IPS DF 19.7 (cell line): ENCODE measurements at regions not wholly inside any gene's neighbourhood (a gene's known extent, or its start where the extent isn't known, plus 50 kb on each side); places are given as distances from the start of the nearest gene placed in this dataset.

ENCODE experiments used
- DNase-seq: peaks from one replicate; pipeline ENCODE4 v3.0.0-alpha.2; 2013; ENCODE audit warnings: low read depth, low spot score

GRCh38 chr6:112796712-112797111 lies 449.6 kb downstream of the RFPL4B start:
- DNase-seq, result no peak

DNA sequence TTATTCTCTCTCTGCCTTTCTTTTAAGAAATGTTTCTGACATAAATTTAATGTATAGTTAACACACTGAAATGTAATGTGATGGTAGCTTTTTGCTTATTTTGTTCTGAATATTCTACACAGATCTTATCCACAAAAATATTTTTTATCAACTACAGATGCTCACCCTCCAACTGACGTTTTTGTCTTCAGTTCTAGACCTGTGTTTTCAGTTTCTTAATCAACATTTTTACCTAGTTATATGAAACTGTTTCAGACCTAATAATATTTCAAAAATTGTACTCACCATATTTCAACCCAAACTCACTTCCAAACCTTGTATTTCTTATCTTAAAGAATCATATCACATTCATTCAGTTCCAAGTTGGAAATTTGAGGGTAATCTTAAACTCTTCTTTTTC lies 452.8 kb downstream of the RFPL4B start:
- DNase-seq, result no peak

- no peak for DNase-seq
Measured at GRCh38 chr6:112800439-112800838, 453.3 kb downstream of the RFPL4B start.

DNA sequence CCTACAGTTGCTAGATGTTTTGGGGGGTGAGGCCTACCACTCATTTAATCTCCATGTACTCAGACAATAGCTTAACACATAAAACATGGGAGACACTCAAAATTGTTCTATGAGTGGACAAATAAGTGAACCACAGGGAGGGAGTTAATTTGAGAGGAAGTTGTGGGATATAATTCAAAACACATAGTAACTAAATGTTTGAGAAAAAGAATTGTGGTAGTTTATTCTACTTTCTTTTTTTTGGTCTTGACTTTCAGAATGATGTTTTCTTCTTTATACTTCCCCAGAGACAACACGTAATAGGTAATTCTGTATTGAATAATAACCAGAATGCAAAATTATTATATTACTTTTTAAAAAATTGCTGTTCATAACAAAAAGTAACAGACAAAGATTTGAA lies 453.8 kb downstream of the RFPL4B start:
- no peak for DNase-seq

GRCh38 chr6:112801468-112802080 lies 454.4 kb downstream of the RFPL4B start:
- no peak for DNase-seq

GRCh38 chr6:112802144-112802543 lies 455.0 kb downstream of the RFPL4B start:
- DNase-seq, result no peak

- no peak for DNase-seq
Measured at GRCh38 chr6:112804638-112805330, 457.7 kb downstream of the RFPL4B start.

DNA sequence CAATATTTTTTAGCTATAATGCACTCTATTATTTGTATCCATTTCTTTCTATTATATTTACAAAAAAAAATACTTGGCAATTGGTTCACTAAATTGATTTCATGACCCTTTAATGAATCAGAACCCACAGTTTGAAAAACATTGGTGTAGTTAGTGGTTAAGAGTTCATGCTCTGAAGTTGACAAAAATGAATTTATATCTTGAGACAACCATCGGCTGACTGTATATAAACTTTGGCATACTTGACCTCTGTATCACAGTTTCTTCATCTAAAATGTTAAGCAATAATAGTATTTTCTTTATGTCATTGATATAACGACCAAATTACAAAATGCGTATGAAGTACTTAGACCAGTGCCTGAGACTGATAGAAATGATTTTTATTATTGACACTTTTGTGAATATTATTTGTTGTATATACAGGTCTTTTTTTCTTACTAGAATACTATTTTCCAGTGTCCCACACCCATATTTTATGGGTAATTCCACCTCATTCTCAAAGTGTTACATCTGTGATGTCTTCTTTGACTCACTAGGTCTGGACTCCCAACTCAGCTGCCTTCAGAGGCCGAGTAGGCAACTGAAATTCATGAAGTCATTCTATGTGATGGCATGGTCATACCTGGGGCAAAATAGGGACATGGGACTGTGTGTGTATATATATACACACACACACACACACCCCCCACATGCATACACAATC lies 459.2 kb downstream of the RFPL4B start:
- no peak for DNase-seq

DNA sequence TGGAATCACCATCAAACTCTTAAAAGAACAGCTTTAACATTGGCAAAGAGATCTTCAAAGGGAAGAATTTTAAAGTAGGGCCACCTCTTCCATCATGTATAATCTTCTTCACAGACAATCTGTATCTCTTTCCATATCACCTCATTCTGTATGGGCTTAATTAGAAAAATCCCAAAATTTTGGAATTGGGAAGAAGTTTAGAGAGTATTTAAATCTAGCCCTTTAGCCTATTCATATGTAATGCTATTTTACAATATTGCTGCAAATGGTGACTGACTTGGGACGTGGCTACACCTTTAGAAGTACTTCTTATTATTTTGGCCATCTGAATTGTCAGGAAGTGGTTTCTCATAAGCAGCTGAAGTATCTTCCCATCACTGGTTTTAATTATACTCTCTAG lies 474.3 kb downstream of the RFPL4B start:
- DNase-seq, result no peak

DNA sequence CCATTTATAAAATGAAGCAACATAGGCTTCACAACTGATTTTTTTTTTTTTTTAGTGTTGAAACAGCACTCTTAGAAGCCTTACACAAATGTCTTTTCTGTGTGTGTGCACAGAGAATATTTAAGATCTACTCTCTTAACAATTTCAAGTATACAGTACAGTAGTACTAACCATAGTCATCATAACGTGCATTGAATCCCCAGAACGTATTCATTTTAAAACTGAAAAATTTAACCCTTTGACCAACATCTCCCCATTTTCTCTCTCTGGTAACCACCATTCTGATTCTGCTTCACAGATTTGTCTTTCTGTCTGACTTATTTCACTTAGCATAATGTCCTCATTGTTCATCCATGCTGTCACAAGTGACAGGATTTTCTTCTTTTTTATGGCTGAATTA lies 475.6 kb downstream of the RFPL4B start:
- DNase-seq, result no peak

DNA sequence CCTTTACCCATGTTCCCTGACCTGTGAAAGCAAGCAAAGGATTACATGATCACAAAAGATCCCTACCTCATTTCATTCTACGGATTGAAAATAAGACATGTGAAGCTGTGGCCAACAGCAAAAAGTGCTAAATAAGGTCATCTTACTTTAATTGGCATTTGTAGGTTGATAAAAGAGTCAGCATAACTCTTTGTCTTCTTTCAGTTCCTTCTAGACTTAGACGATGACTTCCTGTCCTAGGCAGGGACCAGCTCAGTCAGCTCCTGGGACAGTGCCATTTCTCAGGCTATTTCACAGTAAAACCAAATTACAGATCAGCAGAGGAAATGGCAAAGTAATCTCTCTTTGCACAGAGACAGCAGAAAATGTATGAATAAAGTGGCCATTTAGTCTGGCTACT lies 480.7 kb downstream of the RFPL4B start:
- DNase-seq, result no peak

DNA sequence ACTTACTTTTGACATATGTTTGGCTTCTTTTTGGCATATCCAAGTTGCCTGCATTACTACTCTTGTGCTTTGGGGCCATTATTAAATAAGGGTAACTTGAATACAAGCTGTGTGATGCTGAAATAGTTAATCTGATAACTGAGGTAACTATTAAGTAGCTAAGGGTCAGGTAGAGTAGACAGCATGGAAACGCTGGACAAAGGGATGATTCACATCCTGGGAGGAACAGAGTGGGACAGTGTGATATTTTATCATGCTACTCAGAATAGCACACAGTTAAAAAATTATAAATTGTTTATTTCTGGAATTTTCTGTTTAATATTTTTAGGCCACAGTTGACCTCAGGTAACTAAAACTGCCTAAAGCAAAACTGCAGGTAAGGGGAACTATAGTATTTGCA lies 483.9 kb downstream of the RFPL4B start:
- DNase-seq, result no peak

GRCh38 chr6:112833581-112834131 lies 486.5 kb downstream of the RFPL4B start:
- no peak for DNase-seq

- DNase-seq, result no peak
Measured at GRCh38 chr6:112835078-112835477, 487.9 kb downstream of the RFPL4B start.

DNA sequence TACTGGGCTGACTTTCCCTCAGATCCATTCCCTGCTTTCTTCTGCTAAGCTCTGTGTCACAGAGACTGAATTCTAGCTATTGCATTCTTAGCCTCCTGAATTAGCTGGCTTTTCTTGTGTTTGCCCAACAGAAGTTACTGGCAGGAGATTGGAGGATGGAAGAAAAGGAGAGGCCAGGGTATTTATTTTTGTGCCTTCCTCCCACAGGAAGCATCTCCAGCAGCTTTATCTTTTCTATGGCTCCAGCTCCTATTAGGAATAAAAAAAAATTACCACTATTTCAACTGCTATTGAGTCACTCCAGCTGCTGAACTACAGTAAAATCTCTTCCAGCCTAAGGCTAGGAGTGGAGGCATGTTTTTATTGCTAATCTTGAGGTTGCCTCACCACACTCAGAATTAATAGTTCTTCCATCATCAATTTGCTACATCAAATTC lies 492.4 kb downstream of the RFPL4B start:
- DNase-seq, result no peak

DNA sequence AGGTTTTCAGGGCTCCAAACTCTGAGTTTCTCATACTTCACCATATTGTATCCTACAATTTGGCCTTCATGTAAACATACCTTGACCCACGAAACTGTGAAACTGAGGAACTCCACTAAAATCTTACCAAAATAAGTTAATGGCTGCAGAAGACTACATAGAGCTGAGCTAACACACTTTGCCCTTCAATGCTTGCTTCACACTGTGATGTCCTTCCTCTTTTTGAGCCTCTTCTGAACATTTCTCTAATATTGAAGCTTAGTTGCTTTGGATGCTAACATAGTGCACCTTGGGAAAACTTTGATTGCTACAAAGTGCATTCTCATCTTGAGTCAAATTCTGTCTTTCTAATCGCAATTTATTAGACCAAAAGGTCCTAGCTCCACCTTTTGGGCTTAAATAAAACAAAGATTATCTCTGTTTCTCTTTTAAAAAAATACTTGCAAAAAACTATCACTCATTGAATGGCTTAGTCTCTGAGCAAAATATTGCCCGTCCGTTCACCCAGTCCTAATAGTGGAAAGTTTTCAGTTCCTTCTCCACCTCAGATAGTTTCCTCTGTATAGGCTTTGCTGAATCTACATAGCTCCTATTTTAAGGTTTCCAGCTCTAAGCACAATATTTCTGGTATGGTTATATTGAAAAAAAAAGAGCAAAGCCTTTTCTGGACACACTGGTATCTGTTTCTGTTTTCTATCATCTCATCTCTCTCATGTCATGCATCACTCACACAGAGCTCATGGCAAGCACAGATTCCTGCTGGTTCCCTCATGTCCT lies 494.6 kb downstream of the RFPL4B start:
- no peak for DNase-seq

GRCh38 chr6:112842330-112842685 lies 495.2 kb downstream of the RFPL4B start:
- DNase-seq, result no peak

DNA sequence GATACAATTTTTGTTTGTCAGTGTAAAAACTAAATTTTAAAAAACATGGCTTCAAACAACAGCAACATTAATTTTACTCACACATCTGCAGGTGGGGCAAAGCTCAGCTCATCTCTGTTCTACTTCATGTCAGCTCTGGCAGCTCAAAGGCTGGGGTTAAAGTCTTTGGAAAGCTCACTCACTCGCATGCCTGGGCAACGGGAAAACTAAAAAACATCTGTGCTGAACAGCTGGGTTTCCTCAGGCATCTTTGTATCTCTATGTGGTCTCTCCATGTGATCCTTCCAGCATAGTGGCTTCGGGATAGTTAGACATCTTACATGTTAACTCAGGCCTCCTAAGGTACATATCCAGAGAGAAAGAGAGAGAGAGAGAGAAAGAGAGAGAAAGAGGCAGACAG lies 499.6 kb downstream of the RFPL4B start:
- DNase-seq, result no peak

GRCh38 chr6:112851146-112851545 lies 504.0 kb downstream of the RFPL4B start:
- no peak for DNase-seq

GRCh38 chr6:112853162-112853561 lies 506.0 kb downstream of the RFPL4B start:
- no peak for DNase-seq

DNA sequence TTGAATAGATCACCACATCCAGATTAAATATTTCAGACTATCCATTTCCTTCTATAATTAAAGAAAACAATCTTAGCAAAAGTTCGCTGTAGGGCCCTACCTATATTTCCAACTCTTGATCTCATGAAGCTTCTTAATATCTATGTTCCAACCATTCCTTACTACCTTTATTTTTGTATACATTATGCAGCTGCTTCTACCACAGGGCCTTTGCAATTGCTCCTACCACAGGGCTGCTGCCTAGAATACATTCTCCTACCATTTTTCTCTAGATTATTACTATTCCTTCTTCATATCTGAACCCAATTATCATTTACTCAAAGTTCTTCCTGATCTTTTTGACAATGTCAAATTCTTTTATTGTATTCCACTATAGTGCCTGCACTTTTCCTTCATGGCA lies 516.6 kb downstream of the RFPL4B start:
- DNase-seq, result no peak

- DNase-seq, result no peak
Measured at GRCh38 chr6:112865131-112865530, 518.0 kb downstream of the RFPL4B start.
